ENCODE measurements at regions not wholly inside any gene's neighbourhood (a gene's known extent, or its start where the extent isn't known, plus 50 kb on each side); places are given as distances from the start of the nearest gene placed in this dataset.

DNA sequence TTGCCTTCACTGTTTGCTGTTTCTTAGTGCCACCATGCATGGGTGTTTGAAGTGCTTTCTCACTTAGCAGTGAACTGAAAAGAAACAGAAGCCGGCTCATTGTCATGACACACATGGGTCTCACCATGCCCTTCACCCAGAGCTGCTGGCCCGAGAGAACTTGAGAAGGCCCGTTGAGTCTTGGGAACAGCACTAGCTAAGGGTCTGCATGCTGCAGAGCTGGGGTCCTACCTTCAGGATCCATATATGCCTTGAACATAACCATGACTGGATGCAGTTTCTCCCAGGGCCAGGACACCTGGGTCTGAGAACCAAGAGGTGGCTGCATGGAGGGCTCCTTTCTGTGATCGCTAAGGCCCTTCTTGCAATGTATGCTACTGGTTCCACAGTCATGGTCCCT is 245.5 kb upstream of the HS6ST1 start:
- TF ChIP-seq, protein P1, sequence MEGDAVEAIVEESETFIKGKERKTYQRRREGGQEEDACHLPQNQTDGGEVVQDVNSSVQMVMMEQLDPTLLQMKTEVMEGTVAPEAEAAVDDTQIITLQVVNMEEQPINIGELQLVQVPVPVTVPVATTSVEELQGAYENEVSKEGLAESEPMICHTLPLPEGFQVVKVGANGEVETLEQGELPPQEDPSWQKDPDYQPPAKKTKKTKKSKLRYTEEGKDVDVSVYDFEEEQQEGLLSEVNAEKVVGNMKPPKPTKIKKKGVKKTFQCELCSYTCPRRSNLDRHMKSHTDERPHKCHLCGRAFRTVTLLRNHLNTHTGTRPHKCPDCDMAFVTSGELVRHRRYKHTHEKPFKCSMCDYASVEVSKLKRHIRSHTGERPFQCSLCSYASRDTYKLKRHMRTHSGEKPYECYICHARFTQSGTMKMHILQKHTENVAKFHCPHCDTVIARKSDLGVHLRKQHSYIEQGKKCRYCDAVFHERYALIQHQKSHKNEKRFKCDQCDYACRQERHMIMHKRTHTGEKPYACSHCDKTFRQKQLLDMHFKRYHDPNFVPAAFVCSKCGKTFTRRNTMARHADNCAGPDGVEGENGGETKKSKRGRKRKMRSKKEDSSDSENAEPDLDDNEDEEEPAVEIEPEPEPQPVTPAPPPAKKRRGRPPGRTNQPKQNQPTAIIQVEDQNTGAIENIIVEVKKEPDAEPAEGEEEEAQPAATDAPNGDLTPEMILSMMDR (CRISPR knock-in tag; IDR thresholded peaks at IDR 0.05), result no peak
- TF ChIP-seq KAT7 (CRISPR knock-in tag; IDR thresholded peaks at IDR 0.05; ENCODE audit: borderline replicate concordance), result no peak
- no peak for TF ChIP-seq RAD21 (CRISPR knock-in tag; IDR thresholded peaks at IDR 0.05)
- TF ChIP-seq, protein P2, sequence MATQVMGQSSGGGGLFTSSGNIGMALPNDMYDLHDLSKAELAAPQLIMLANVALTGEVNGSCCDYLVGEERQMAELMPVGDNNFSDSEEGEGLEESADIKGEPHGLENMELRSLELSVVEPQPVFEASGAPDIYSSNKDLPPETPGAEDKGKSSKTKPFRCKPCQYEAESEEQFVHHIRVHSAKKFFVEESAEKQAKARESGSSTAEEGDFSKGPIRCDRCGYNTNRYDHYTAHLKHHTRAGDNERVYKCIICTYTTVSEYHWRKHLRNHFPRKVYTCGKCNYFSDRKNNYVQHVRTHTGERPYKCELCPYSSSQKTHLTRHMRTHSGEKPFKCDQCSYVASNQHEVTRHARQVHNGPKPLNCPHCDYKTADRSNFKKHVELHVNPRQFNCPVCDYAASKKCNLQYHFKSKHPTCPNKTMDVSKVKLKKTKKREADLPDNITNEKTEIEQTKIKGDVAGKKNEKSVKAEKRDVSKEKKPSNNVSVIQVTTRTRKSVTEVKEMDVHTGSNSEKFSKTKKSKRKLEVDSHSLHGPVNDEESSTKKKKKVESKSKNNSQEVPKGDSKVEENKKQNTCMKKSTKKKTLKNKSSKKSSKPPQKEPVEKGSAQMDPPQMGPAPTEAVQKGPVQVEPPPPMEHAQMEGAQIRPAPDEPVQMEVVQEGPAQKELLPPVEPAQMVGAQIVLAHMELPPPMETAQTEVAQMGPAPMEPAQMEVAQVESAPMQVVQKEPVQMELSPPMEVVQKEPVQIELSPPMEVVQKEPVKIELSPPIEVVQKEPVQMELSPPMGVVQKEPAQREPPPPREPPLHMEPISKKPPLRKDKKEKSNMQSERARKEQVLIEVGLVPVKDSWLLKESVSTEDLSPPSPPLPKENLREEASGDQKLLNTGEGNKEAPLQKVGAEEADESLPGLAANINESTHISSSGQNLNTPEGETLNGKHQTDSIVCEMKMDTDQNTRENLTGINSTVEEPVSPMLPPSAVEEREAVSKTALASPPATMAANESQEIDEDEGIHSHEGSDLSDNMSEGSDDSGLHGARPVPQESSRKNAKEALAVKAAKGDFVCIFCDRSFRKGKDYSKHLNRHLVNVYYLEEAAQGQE (IDR thresholded peaks at IDR 0.05; ENCODE audit: borderline replicate concordance in 1 of 2, low read depth in 1 of 2, low read length in 2 of 2), result no peak
- TF ChIP-seq, protein P3, sequence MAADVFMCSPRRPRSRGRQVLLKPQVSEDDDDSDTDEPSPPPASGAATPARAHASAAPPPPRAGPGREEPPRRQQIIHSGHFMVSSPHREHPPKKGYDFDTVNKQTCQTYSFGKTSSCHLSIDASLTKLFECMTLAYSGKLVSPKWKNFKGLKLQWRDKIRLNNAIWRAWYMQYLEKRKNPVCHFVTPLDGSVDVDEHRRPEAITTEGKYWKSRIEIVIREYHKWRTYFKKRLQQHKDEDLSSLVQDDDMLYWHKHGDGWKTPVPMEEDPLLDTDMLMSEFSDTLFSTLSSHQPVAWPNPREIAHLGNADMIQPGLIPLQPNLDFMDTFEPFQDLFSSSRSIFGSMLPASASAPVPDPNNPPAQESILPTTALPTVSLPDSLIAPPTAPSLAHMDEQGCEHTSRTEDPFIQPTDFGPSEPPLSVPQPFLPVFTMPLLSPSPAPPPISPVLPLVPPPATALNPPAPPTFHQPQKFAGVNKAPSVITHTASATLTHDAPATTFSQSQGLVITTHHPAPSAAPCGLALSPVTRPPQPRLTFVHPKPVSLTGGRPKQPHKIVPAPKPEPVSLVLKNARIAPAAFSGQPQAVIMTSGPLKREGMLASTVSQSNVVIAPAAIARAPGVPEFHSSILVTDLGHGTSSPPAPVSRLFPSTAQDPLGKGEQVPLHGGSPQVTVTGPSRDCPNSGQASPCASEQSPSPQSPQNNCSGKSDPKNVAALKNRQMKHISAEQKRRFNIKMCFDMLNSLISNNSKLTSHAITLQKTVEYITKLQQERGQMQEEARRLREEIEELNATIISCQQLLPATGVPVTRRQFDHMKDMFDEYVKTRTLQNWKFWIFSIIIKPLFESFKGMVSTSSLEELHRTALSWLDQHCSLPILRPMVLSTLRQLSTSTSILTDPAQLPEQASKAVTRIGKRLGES (CRISPR knock-in tag; IDR thresholded peaks at IDR 0.05; ENCODE audit: borderline replicate concordance), result no peak
- no peak for TF ChIP-seq GABPA (IDR thresholded peaks at IDR 0.05; ENCODE audit: low read depth, low read length)
- TF ChIP-seq GABPA (CRISPR knock-in tag; IDR thresholded peaks at IDR 0.05; ENCODE audit: low read depth), result no peak
- no peak for TF ChIP-seq JUN (CRISPR knock-in tag; IDR thresholded peaks at IDR 0.05)
- TF ChIP-seq ZNF615 (CRISPR knock-in tag; IDR thresholded peaks at IDR 0.05; ENCODE audit: borderline replicate concordance), result no peak
- no peak for TF ChIP-seq JDP2 (CRISPR knock-in tag; IDR thresholded peaks at IDR 0.05; ENCODE audit: borderline replicate concordance)
- TF ChIP-seq ZNF776 (CRISPR knock-in tag; IDR thresholded peaks at IDR 0.05), result no peak
